ENCODE measurements at regions not wholly inside any gene's neighbourhood (a gene's known extent, or its start where the extent isn't known, plus 50 kb on each side); places are given as distances from the start of the nearest gene placed in this dataset.
A peak's percentile ranks its signal among the peaks of the same experiment; 100 is the strongest.
"Not testable (repeated sequence)": the region's sequence is repeated elsewhere in the genome, so short reads cannot be mapped to it uniquely, and the experiment has no call there.

DNA sequence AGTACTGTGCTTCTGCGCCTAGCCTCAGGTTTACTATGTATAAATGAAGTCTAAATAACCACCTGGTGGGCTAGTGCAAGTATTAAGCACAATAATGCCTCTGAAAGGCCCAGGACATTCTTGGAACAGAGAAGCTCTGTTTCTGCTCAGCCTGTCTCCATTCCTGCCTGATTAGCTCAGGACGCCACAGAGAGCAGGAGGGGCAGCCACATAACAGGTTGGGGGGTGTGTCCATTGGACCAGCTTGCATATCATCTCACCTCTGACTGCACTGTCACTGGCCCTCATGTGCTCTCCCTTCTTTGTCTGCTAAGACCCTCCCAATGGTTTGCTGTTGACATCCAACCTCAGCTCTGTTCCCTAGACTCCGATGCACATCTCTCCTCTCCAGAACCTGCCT is 52.8 kb upstream of the IKZF1 start:
- no peaks in the 10 kb centered on the region for H4K20me1 ChIP-seq (ENCODE audit: insufficient read depth, low read length)
- H3K79me2 ChIP-seq (ENCODE audit: low read length) = no peaks in the 10 kb centered on the region
- no peak overlapping the region for H3K4me2 ChIP-seq (ENCODE audit: low read length)
- H3K9me3 ChIP-seq (ENCODE audit: insufficient read depth, low read length) = peaks cover 14% of the 10 kb centered on the region; the same call in 1 of the 2 replicates
- TF ChIP-seq EZH2phosphoT487 (IDR thresholded peaks at IDR 0.05; ENCODE audit: low read depth) (no peak), CTCF (IDR thresholded peaks at IDR 0.05; ENCODE audit: low read depth, low read length) (no peak)
- no peaks in the 10 kb centered on the region for H3K27me3 ChIP-seq (ENCODE audit: low read depth, low read length)
- no peaks in the 10 kb centered on the region for H3K4me1 ChIP-seq (ENCODE audit: low read length)
- H3K9ac ChIP-seq (ENCODE audit: low read length) = no peak overlapping the region
- H3K27ac ChIP-seq (ENCODE audit: low read length) = no peak overlapping the region
- H3K36me3 ChIP-seq (replicated peaks; ENCODE audit: low read depth, low read length) = peaks cover 3% of the 10 kb centered on the region
- no peak overlapping the region for H2AFZ ChIP-seq (ENCODE audit: low read depth, low read length)
- H3K4me3 ChIP-seq (ENCODE audit: low read length) = no peak overlapping the region

- Histone ChIP-seq H3K4me3 (ENCODE audit: low read length) (no peak overlapping the region), H2AFZ (ENCODE audit: low read depth, low read length) (no peak overlapping the region), H3K9ac (ENCODE audit: low read length) (no peak overlapping the region), H3K27ac (ENCODE audit: low read length) (no peak overlapping the region), H3K4me1 (ENCODE audit: low read length) (no peaks in the 10 kb centered on the region), H3K36me3 (replicated peaks; ENCODE audit: low read depth, low read length) (peaks cover 12% of the 10 kb centered on the region), H3K4me2 (ENCODE audit: low read length) (no peak overlapping the region), H3K79me2 (ENCODE audit: low read length) (no peaks in the 10 kb centered on the region), H3K9me3 (ENCODE audit: insufficient read depth, low read length) (peaks cover 18% of the 10 kb centered on the region; the same call in 1 of the 2 replicates), H3K27me3 (ENCODE audit: low read depth, low read length) (no peaks in the 10 kb centered on the region), H4K20me1 (ENCODE audit: insufficient read depth, low read length) (no peaks in the 10 kb centered on the region)
- TF ChIP-seq CTCF (IDR thresholded peaks at IDR 0.05; ENCODE audit: low read depth, low read length) (no peak), EZH2phosphoT487 (IDR thresholded peaks at IDR 0.05; ENCODE audit: low read depth) (no peak)
Observed at GRCh38 chr7:50246551-50246950, 58.0 kb upstream of the IKZF1 start.

- H3K4me3 ChIP-seq (ENCODE audit: low read length); H3K27ac ChIP-seq (ENCODE audit: low read length); H3K79me2 ChIP-seq (ENCODE audit: low read length); H3K4me2 ChIP-seq (ENCODE audit: low read length); H4K20me1 ChIP-seq (ENCODE audit: insufficient read depth, low read length); H3K27me3 ChIP-seq (ENCODE audit: low read depth, low read length); H3K9ac ChIP-seq (ENCODE audit: low read length); H2AFZ ChIP-seq (ENCODE audit: low read depth, low read length); H3K4me1 ChIP-seq (ENCODE audit: low read length); H3K36me3 ChIP-seq (replicated peaks; ENCODE audit: low read depth, low read length): not testable (repeated sequence)
- H3K9me3 ChIP-seq (ENCODE audit: insufficient read depth, low read length) = peaks cover 11% of the 10 kb centered on the region; the same call in 1 of the 2 replicates
Observed at GRCh38 chr7:50242111-50242510, 62.4 kb upstream of the IKZF1 start.

DNA sequence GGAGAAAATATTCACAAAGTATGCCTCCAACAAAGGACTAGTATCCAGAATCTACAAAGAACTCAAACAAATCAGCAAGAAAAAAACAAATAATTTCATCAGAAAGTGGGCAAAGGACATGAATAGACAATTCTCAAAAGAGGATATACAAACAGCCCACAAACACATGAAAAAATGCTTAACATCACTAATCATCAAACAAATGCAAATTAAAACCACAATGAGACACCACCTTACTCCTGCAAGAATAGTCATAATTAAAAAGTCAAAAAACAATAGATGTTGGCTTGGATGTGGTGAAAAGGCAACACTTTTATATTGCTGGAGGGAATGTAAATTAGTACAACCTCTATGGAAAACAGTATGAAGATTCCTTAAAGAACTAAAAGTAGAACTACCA is 63.8 kb upstream of the IKZF1 start:
- H3K4me1 ChIP-seq (ENCODE audit: low read length); H3K4me3 ChIP-seq (ENCODE audit: low read length); H3K27ac ChIP-seq (ENCODE audit: low read length); H2AFZ ChIP-seq (ENCODE audit: low read depth, low read length); H3K9ac ChIP-seq (ENCODE audit: low read length); H3K27me3 ChIP-seq (ENCODE audit: low read depth, low read length); H4K20me1 ChIP-seq (ENCODE audit: insufficient read depth, low read length); H3K79me2 ChIP-seq (ENCODE audit: low read length); H3K4me2 ChIP-seq (ENCODE audit: low read length): not testable (repeated sequence)
- H3K9me3 ChIP-seq (ENCODE audit: insufficient read depth, low read length) = peaks cover 10% of the 10 kb centered on the region; the same call in 1 of the 2 replicates
- H3K36me3 ChIP-seq (replicated peaks; ENCODE audit: low read depth, low read length) = peaks cover 11% of the 10 kb centered on the region

- H3K9ac ChIP-seq (ENCODE audit: low read length) = no peak overlapping the region
- no peak overlapping the region for H3K4me2 ChIP-seq (ENCODE audit: low read length)
- H3K27me3 ChIP-seq (ENCODE audit: low read depth, low read length) = no peaks in the 10 kb centered on the region
- no peak overlapping the region for H3K4me3 ChIP-seq (ENCODE audit: low read length)
- TF ChIP-seq EZH2phosphoT487 (IDR thresholded peaks at IDR 0.05; ENCODE audit: low read depth) (no peak), CTCF (IDR thresholded peaks at IDR 0.05; ENCODE audit: low read depth, low read length) (peak; percentile 63)
- no peak overlapping the region for H3K27ac ChIP-seq (ENCODE audit: low read length)
- peaks cover 21% of the 10 kb centered on the region; the same call in 1 of the 2 replicates for H3K9me3 ChIP-seq (ENCODE audit: insufficient read depth, low read length)
- no peaks in the 10 kb centered on the region for H4K20me1 ChIP-seq (ENCODE audit: insufficient read depth, low read length)
- no peaks in the 10 kb centered on the region for H3K79me2 ChIP-seq (ENCODE audit: low read length)
- H2AFZ ChIP-seq (ENCODE audit: low read depth, low read length) = no peak overlapping the region
- H3K36me3 ChIP-seq (replicated peaks; ENCODE audit: low read depth, low read length) = peaks cover 14% of the 10 kb centered on the region
- H3K4me1 ChIP-seq (ENCODE audit: low read length) = peaks cover 28% of the 10 kb centered on the region
Observed at GRCh38 chr7:50229964-50230363, 74.6 kb upstream of the IKZF1 start.

Measured in OCI-LY3 (cell line).